IgD-negative memory B cell (primary cell): ENCODE measurements at regions not wholly inside any gene's neighbourhood (a gene's known extent, or its start where the extent isn't known, plus 50 kb on each side); places are given as distances from the start of the nearest gene placed in this dataset.
A peak's percentile ranks its signal among the peaks of the same experiment; 100 is the strongest.

Experiments
- H3K27ac Mint-ChIP-seq, 3 donors: one replicate each; pipeline ENCODE4 v1.8.0; 2020 to 2022; ENCODE audit warnings: mild to moderate bottlenecking in 3 of 3, mixed read lengths in 3 of 3, moderate library complexity in 1 of 3
- H3K27me3 Mint-ChIP-seq: one replicate; pipeline ENCODE4 v1.8.0; 2021; ENCODE audit warnings: mixed read lengths
- H3K36me3 Mint-ChIP-seq: one replicate; pipeline ENCODE4 v1.8.0; 2020; ENCODE audit warnings: mild to moderate bottlenecking, mixed read lengths
- H3K4me1 Mint-ChIP-seq, 3 donors: one replicate each; pipeline ENCODE4 v1.8.0; 2020 to 2022; ENCODE audit warnings: mixed read lengths in 3 of 3, mild to moderate bottlenecking in 1 of 3
- H3K4me3 Mint-ChIP-seq, 4 donors: one replicate each; pipeline ENCODE4 v1.8.0; 2020 to 2022; ENCODE audit warnings: mild to moderate bottlenecking in 4 of 4, mixed read lengths in 4 of 4, moderate library complexity in 3 of 4
- H3K9me3 Mint-ChIP-seq, 3 donors: one replicate each; pipeline ENCODE4 v1.8.0; 2020 to 2021; ENCODE audit warnings: mixed read lengths in 3 of 3, mild to moderate bottlenecking in 1 of 3

DNA sequence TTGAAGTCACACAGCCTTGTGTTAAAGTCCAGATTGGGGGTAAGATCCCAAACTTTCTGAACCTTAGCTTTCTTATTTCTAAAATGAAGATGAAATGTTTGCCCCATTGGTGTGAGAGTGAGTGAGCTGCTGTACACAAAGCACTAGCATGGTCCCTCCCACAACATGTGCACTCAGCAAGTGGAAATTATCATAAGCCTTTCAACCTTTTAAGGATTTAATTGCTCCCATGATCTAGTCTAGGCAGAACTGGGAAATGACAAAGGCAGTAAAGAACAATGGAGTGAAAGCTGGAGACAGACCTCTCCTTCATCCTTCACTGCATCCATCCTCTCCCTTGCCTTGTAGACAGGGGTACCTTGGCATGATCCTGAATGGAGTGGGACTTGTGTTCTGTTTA, 76.0 kb upstream of the GPR12 start:
- no peak overlapping the region for H3K27ac Mint-ChIP-seq
- no peak overlapping the region for H3K4me3 Mint-ChIP-seq
- peaks cover 0 to 4% (median 3%) of the 10 kb centered on the region in 3 donors for H3K9me3 Mint-ChIP-seq
- H3K4me1 Mint-ChIP-seq, result no peaks in the 10 kb centered on the region
- no peaks in the 10 kb centered on the region for H3K36me3 Mint-ChIP-seq
- H3K27me3 Mint-ChIP-seq, result peaks cover 15% of the 10 kb centered on the region

- peaks cover 15% of the 10 kb centered on the region for H3K27me3 Mint-ChIP-seq
- H3K36me3 Mint-ChIP-seq, result no peaks in the 10 kb centered on the region
- no peak overlapping the region for H3K4me3 Mint-ChIP-seq
- no peaks in the 10 kb centered on the region for H3K4me1 Mint-ChIP-seq
- no peak overlapping the region for H3K27ac Mint-ChIP-seq
- H3K9me3 Mint-ChIP-seq, result peaks cover 0 to 4% (median 3%) of the 10 kb centered on the region in 3 donors
These were observed 74.1 kb upstream of the GPR12 start for GRCh38 chr13:26834646-26835045.

DNA sequence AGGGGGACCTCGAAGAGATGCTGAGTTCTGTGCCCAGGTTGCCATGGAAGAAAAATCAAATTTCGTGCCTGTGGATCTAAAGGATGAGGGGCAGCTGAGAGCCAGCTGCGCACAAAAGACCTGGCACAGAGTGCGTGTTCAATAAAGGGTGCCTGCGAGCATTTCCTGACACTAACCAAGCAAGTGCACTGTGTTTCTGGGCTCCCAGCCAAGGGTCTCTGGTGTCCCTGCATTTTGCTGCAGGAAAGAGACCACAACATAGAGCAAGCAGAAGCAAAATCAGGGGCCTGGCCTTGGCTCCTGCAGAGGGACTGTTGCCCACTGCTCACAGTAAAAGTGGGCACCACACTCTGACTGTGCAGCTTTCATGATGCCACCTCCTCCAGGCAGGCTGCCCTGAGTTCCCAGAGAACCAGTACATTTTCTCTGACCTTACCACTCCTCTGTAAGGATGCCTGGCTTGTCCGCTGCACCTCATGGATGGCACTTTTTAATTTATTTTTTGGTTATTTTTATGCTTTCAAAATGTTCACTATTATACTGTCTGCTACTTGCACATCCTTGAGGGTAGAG, 70.8 kb upstream of the GPR12 start:
- Mint-ChIP-seq H3K36me3 (no peaks in the 10 kb centered on the region), H3K4me1 (no peaks in the 10 kb centered on the region), H3K4me3 (no peak overlapping the region), H3K27ac (peak overlapping the region in 1 of 3 donors; percentile 57), H3K9me3 (peaks cover 0 to 7% (median 3%) of the 10 kb centered on the region in 3 donors), H3K27me3 (peaks cover 13% of the 10 kb centered on the region)

GRCh38 chr13:26829716-26830115, 69.1 kb upstream of the GPR12 start:
- Mint-ChIP-seq H3K27me3 (peaks cover 13% of the 10 kb centered on the region), H3K27ac (no peak overlapping the region), H3K36me3 (peaks cover 1% of the 10 kb centered on the region), H3K9me3 (peaks cover 0 to 7% (median 2%) of the 10 kb centered on the region in 3 donors), H3K4me3 (no peak overlapping the region), H3K4me1 (no peaks in the 10 kb centered on the region)

DNA sequence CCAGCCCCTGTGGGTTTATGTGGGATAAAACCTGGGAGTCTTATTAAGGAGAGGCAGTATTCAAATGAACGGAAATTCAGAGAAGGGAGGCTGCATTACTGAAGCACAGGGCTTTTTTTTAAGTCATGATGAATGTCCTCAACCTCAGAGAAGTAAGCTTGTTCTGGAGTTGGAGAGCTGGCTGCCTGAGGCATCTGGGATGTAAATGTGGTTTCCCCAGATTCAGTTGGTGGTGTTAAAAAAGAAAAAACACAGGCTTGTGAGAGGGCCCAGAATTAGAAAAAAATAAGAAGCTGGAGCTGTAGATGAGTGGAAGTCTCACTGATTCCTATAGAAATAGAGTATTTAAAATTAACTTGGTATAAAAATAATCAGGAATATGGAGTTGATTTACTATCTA, 64.0 kb upstream of the GPR12 start:
- H3K9me3 Mint-ChIP-seq, result peaks cover 0 to 4% (median 0%) of the 10 kb centered on the region in 3 donors
- H3K4me1 Mint-ChIP-seq, result peaks cover 0 to 2% (median 0%) of the 10 kb centered on the region in 3 donors
- no peak overlapping the region for H3K27ac Mint-ChIP-seq
- H3K4me3 Mint-ChIP-seq, result no peak overlapping the region
- H3K36me3 Mint-ChIP-seq, result peaks cover 1% of the 10 kb centered on the region
- peaks cover 13% of the 10 kb centered on the region for H3K27me3 Mint-ChIP-seq

- Mint-ChIP-seq H3K9me3 (peaks cover 0 to 3% (median 0%) of the 10 kb centered on the region in 3 donors), H3K4me1 (peaks cover 0 to 2% (median 0%) of the 10 kb centered on the region in 3 donors), H3K27ac (no peak overlapping the region), H3K27me3 (peaks cover 11% of the 10 kb centered on the region), H3K4me3 (no peak overlapping the region), H3K36me3 (peaks cover 1% of the 10 kb centered on the region)
These were observed 61.6 kb upstream of the GPR12 start for GRCh38 chr13:26822146-26822545.

DNA sequence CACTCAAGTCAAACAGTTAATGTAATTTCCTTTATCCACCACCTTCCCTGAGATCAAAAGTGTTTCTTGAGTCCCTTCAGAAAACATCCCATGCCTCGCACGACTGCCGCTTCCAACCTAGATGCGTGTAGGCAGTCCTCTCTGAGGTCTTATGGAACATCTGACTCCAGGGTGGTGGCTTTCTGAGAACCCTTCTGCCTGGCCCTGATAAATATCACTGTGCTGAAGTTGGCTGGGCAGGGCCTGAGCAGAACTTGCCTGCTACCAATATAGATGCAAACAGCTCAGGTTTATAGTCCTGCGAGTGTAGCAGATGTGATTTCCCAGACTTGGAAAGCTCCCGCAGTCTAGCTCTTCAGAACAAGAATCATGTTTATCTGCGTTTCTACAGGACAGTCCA, 61.1 kb upstream of the GPR12 start:
- H3K27ac Mint-ChIP-seq, result no peak overlapping the region
- no peak overlapping the region for H3K4me3 Mint-ChIP-seq
- no peaks in the 10 kb centered on the region for H3K9me3 Mint-ChIP-seq
- peaks cover 0 to 2% (median 0%) of the 10 kb centered on the region in 3 donors for H3K4me1 Mint-ChIP-seq
- peaks cover 12% of the 10 kb centered on the region for H3K27me3 Mint-ChIP-seq
- H3K36me3 Mint-ChIP-seq, result peaks cover 1% of the 10 kb centered on the region

DNA sequence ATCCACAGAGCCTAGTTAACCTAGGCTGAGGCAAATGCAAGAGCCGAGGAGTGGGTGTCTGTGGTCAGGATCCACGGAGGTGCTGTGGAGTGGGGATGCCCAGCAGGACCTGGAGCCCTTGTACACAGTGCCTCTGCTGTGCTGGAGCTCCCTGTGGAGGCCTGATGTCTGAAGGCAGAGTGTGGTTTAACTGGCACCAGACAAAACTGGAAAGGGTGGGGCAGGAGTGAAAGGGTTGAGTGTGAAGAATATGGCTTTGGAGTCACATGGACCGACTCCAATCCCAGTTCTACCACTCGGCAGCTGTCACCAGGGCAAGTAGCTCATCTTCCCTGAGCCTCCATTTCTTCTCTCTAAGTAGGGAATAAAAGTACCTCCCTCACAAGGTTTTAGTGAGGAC, 60.3 kb upstream of the GPR12 start:
- no peak overlapping the region for H3K27ac Mint-ChIP-seq
- peaks cover 1% of the 10 kb centered on the region for H3K36me3 Mint-ChIP-seq
- H3K4me1 Mint-ChIP-seq, result peaks cover 0 to 2% (median 0%) of the 10 kb centered on the region in 3 donors
- H3K4me3 Mint-ChIP-seq, result no peak overlapping the region
- no peaks in the 10 kb centered on the region for H3K9me3 Mint-ChIP-seq
- peaks cover 14% of the 10 kb centered on the region for H3K27me3 Mint-ChIP-seq

GRCh38 chr13:26819046-26819445, 58.5 kb upstream of the GPR12 start:
- Mint-ChIP-seq H3K36me3 (no peaks in the 10 kb centered on the region), H3K27ac (no peak overlapping the region), H3K4me1 (peaks cover 0 to 2% (median 0%) of the 10 kb centered on the region in 3 donors), H3K27me3 (peaks cover 21% of the 10 kb centered on the region), H3K9me3 (no peaks in the 10 kb centered on the region), H3K4me3 (no peak overlapping the region)

DNA sequence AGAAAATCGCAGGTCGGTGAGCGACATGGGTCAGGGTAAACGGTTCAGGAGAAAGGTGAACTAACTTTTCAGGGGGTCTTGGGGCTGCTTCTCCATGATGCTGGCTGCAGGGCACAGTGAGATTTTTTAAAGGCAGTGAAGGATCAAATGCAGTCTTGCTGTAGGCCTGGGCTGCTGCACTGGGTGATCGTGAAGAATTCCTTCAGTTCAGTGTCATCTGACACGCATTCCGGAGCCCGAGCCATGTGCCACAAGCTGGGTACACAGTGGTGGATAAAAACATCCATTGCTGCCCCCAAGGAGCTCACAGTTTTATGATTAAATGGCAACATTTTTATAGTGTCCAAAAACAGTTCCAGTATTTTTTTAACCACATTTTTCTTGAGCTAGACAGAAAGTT, 56.3 kb upstream of the GPR12 start:
- Mint-ChIP-seq H3K27ac (no peak overlapping the region), H3K9me3 (no peaks in the 10 kb centered on the region), H3K36me3 (no peaks in the 10 kb centered on the region), H3K27me3 (peaks cover 25% of the 10 kb centered on the region), H3K4me3 (no peak overlapping the region), H3K4me1 (no peaks in the 10 kb centered on the region)

- Mint-ChIP-seq H3K4me1 (no peaks in the 10 kb centered on the region), H3K4me3 (no peak overlapping the region), H3K9me3 (no peaks in the 10 kb centered on the region), H3K36me3 (no peaks in the 10 kb centered on the region), H3K27me3 (peaks cover 18% of the 10 kb centered on the region), H3K27ac (no peak overlapping the region)
These were observed 53.4 kb upstream of the GPR12 start for GRCh38 chr13:26813980-26814348.

DNA sequence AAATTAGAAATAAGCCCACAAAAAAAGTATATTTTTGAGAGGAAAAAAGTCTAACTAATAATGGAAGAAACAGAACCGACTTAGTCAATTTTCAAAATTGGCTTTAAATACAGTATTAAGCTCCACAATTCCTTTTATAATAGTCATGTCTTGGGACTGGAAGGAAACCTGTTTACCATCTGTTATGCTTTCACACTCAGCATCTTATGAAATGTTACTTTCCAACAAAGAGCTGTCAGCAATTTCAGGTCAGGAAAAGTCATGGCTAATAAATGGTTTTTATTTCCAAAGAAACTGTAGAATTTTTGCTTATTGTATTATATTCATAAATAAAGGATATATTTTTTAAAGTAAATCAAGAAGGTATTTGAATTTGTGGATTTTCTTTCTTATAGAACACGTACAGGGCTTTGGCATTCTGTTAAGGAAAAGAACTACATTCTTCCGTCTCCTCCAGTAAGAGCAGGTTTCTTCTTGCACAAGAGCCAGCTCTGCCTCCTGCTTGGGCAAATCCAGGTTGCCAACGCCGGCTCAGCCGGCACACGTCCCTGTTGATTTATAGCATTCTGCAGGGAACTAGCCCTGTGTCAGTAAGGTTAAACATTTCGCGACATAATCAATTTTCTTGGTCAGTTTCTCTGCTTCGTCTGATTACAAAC, 52.9 kb upstream of the GPR12 start:
- no peak overlapping the region for H3K4me3 Mint-ChIP-seq
- H3K27ac Mint-ChIP-seq, result no peak overlapping the region
- no peaks in the 10 kb centered on the region for H3K4me1 Mint-ChIP-seq
- no peaks in the 10 kb centered on the region for H3K36me3 Mint-ChIP-seq
- peaks cover 18% of the 10 kb centered on the region for H3K27me3 Mint-ChIP-seq
- H3K9me3 Mint-ChIP-seq, result no peaks in the 10 kb centered on the region

GRCh38 chr13:26811581-26811980, 51.0 kb upstream of the GPR12 start:
- peaks cover 0 to 12% (median 5%) of the 10 kb centered on the region in 3 donors for H3K9me3 Mint-ChIP-seq
- H3K4me1 Mint-ChIP-seq, result no peaks in the 10 kb centered on the region
- no peak overlapping the region for H3K27ac Mint-ChIP-seq
- H3K36me3 Mint-ChIP-seq, result no peaks in the 10 kb centered on the region
- H3K4me3 Mint-ChIP-seq, result no peak overlapping the region
- H3K27me3 Mint-ChIP-seq, result peaks cover 20% of the 10 kb centered on the region
